MM.1S (cell line): ENCODE measurements at regions not wholly inside any gene's neighbourhood (a gene's known extent, or its start where the extent isn't known, plus 50 kb on each side); places are given as distances from the start of the nearest gene placed in this dataset.

ENCODE experiments used
- DNase-seq: peaks from one replicate; pipeline ENCODE4 v3.0.0-alpha.2; 2015
- H2AFZ ChIP-seq: fragments of 300-600 bp; sonication (generic); 2 replicates; pipeline ENCODE4 v1.6.0; 2016; ENCODE audit warnings: antibody characterized with exemption, low read length
- H3F3A ChIP-seq: fragments of 300-600 bp; sonication (generic); 2 replicates; pipeline ENCODE4 v1.6.1; 2016; ENCODE audit warnings: mild to moderate bottlenecking, antibody characterized with exemption, low read length, moderate library complexity, mixed read lengths; ENCODE audit not compliant: insufficient read depth
- H3K27ac ChIP-seq: fragments of 300-600 bp; sonication (generic); 2 replicates; pipeline ENCODE4 v1.5.1; 2016; ENCODE audit warnings: mild to moderate bottlenecking, low read length
- H3K27me3 ChIP-seq: fragments of 300-600 bp; sonication (generic); replicated peaks from 2 replicates; pipeline ENCODE4 v1.6.0; 2016; ENCODE audit warnings: low read length; ENCODE audit not compliant: insufficient read depth
- H3K36me3 ChIP-seq: fragments of 300-600 bp; sonication (generic); replicated peaks from 2 replicates; pipeline ENCODE4 v1.6.1; 2016; ENCODE audit warnings: mild to moderate bottlenecking, low read length, mixed read lengths; ENCODE audit not compliant: insufficient read depth
- H3K4me1 ChIP-seq: fragments of 300-600 bp; sonication (generic); 2 replicates; pipeline ENCODE4 v1.6.1; 2016; ENCODE audit warnings: low read length, mixed read lengths
- H3K4me2 ChIP-seq: fragments of 300-600 bp; sonication (generic); 2 replicates; pipeline ENCODE4 v1.6.0; 2016; ENCODE audit warnings: low read depth, low read length
- H3K4me3 ChIP-seq: fragments of 300-600 bp; sonication (generic); 2 replicates; pipeline ENCODE4 v1.5.1; 2016; ENCODE audit warnings: low read length, mixed read lengths
- H3K79me2 ChIP-seq: fragments of 300-600 bp; sonication (generic); 2 replicates; pipeline ENCODE4 v1.6.1; 2016; ENCODE audit warnings: mixed run types, low read length, mixed read lengths
- H3K9ac ChIP-seq: fragments of 300-600 bp; sonication (generic); 2 replicates; pipeline ENCODE4 v1.6.1; 2016; ENCODE audit warnings: low read length, mixed read lengths
- H3K9me2 ChIP-seq: fragments of 300-600 bp; sonication (generic); replicated peaks from 2 replicates; pipeline ENCODE4 v1.6.1; 2016; ENCODE audit warnings: mild to moderate bottlenecking, low read length, mixed read lengths; ENCODE audit not compliant: insufficient read depth
- H3K9me3 ChIP-seq: fragments of 300-600 bp; sonication (generic); replicated peaks from 2 replicates; pipeline ENCODE4 v1.6.1; 2016; ENCODE audit warnings: mild to moderate bottlenecking, low read length, mixed read lengths; ENCODE audit not compliant: insufficient read depth
- H4K20me1 ChIP-seq: fragments of 300-600 bp; sonication (generic); 2 replicates; pipeline ENCODE4 v1.6.1; 2016; ENCODE audit warnings: mild to moderate bottlenecking, low read length, moderate library complexity, mixed read lengths; ENCODE audit not compliant: insufficient read depth
- CTCF ChIP-seq: fragments of 300-600 bp; sonication (generic); IDR thresholded peaks from 2 replicates; pipeline ENCODE4 v1.5.1; 2016; ENCODE audit warnings: antibody characterized with exemption, low read length, mixed read lengths
- EZH2 ChIP-seq: fragments of 300-600 bp; sonication (generic); optimal IDR thresholded peaks from 2 replicates; pipeline ENCODE3; 2017; ENCODE audit warnings: low read depth, mild to moderate bottlenecking, antibody characterized with exemption, low read length, mixed read lengths
- EZH2phosphoT487 ChIP-seq: fragments of 300-600 bp; sonication (generic); IDR thresholded peaks from 2 replicates; pipeline ENCODE4 v1.6.1; 2018; ENCODE audit warnings: antibody characterized with exemption, low read length

GRCh38 chr1:96039910-96040309, 681.7 kb upstream of the PTBP2 start:
- H3F3A ChIP-seq: no peaks in the 10 kb centered on the region

GRCh38 chr1:96041470-96041869, 680.1 kb upstream of the PTBP2 start:
- TF ChIP-seq EZH2 (no peak), CTCF (no peak), EZH2phosphoT487 (no peak)
- Histone ChIP-seq H3K9me2 (no peaks in the 10 kb centered on the region), H4K20me1 (no peaks in the 10 kb centered on the region)

More at GRCh38 chr1:96039910-96040309, 681.7 kb upstream of the PTBP2 start:
- Histone ChIP-seq H4K20me1 (no peaks in the 10 kb centered on the region), H3K27ac (no peak overlapping the region), H3K27me3 (no peaks in the 10 kb centered on the region), H3K9me2 (no peaks in the 10 kb centered on the region), H3K36me3 (no peaks in the 10 kb centered on the region), H2AFZ (no peak overlapping the region), H3K9me3 (no peaks in the 10 kb centered on the region), H3K4me1 (no peaks in the 10 kb centered on the region), H3K79me2 (no peaks in the 10 kb centered on the region), H3K9ac (no peak overlapping the region), H3K4me2 (no peak overlapping the region), H3K4me3 (no peak overlapping the region)
- DNase-seq: no peak
- no peak for TF ChIP-seq CTCF
- no peak for TF ChIP-seq EZH2
- TF ChIP-seq EZH2phosphoT487: no peak

GRCh38 chr1:96048572-96049212, 672.9 kb upstream of the PTBP2 start:
- DNase-seq: no peak
- TF ChIP-seq CTCF (no peak), EZH2phosphoT487 (no peak), EZH2 (no peak)
- H3K9me2 ChIP-seq: no peaks in the 10 kb centered on the region
- H2AFZ ChIP-seq: no peak overlapping the region
- H3K27me3 ChIP-seq: no peaks in the 10 kb centered on the region
- H3K79me2 ChIP-seq: no peaks in the 10 kb centered on the region
- no peaks in the 10 kb centered on the region for H3K9me3 ChIP-seq
- H3F3A ChIP-seq: no peaks in the 10 kb centered on the region
- H3K9ac ChIP-seq: no peak overlapping the region
- no peak overlapping the region for H3K4me3 ChIP-seq
- no peaks in the 10 kb centered on the region for H3K4me1 ChIP-seq
- H3K4me2 ChIP-seq: no peak overlapping the region
- H3K36me3 ChIP-seq: no peaks in the 10 kb centered on the region
- no peaks in the 10 kb centered on the region for H4K20me1 ChIP-seq
- H3K27ac ChIP-seq: no peak overlapping the region

More at GRCh38 chr1:96041470-96041869, 680.1 kb upstream of the PTBP2 start:
- H3K9ac ChIP-seq: no peak overlapping the region
- no peaks in the 10 kb centered on the region for H3K79me2 ChIP-seq
- no peaks in the 10 kb centered on the region for H3K27me3 ChIP-seq
- no peaks in the 10 kb centered on the region for H3K9me3 ChIP-seq
- no peak overlapping the region for H2AFZ ChIP-seq
- H3K36me3 ChIP-seq: no peaks in the 10 kb centered on the region
- no peaks in the 10 kb centered on the region for H3K4me1 ChIP-seq
- no peak overlapping the region for H3K4me3 ChIP-seq
- H3K4me2 ChIP-seq: no peak overlapping the region
- no peak for DNase-seq
- H3F3A ChIP-seq: no peaks in the 10 kb centered on the region
- H3K27ac ChIP-seq: no peak overlapping the region
